MM.1S (cell line): ENCODE measurements at regions not wholly inside any gene's neighbourhood (a gene's known extent, or its start where the extent isn't known, plus 50 kb on each side); places are given as distances from the start of the nearest gene placed in this dataset.

Source experiments
- EZH2 ChIP-seq: fragments of 300-600 bp; sonication (generic); optimal IDR thresholded peaks from 2 replicates; pipeline ENCODE3; 2017; ENCODE audit warnings: low read depth, mild to moderate bottlenecking, antibody characterized with exemption, low read length, mixed read lengths
- EZH2phosphoT487 ChIP-seq: fragments of 300-600 bp; sonication (generic); IDR thresholded peaks from 2 replicates; pipeline ENCODE4 v1.6.1; 2018; ENCODE audit warnings: antibody characterized with exemption, low read length

DNA sequence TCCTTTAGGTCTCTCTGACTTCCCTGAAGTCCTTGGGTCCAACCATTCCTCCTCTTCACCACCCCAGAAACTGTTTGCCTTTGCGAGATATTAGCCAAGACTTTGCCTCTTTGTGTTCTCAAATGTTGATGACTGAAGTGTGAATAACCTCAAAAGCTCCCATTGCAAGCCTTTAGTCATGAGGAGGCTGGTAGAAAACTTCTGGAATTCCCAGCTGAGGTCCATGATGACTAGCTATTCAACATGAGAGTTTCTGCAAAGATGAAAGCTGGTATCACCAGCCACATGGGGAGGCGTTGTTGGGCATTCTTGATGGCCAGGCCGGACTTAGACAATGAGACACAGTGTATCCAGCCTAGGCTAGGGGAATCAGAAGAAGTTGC lies 111.7 kb downstream of the TBX5 start:
- TF ChIP-seq EZH2 (no peak), EZH2phosphoT487 (no peak)
